GM18517 (cell line): ENCODE measurements at regions not wholly inside any gene's neighbourhood (a gene's known extent, or its start where the extent isn't known, plus 50 kb on each side); places are given as distances from the start of the nearest gene placed in this dataset.

Source experiments
- ATAC-seq: cut with Tn5 transposase; IDR thresholded peaks from one replicate; pipeline ENCODE4 v1.9.1; 2021; ENCODE audit warnings: mild to moderate bottlenecking, moderate library complexity; ENCODE audit not compliant: unreplicated experiment

DNA sequence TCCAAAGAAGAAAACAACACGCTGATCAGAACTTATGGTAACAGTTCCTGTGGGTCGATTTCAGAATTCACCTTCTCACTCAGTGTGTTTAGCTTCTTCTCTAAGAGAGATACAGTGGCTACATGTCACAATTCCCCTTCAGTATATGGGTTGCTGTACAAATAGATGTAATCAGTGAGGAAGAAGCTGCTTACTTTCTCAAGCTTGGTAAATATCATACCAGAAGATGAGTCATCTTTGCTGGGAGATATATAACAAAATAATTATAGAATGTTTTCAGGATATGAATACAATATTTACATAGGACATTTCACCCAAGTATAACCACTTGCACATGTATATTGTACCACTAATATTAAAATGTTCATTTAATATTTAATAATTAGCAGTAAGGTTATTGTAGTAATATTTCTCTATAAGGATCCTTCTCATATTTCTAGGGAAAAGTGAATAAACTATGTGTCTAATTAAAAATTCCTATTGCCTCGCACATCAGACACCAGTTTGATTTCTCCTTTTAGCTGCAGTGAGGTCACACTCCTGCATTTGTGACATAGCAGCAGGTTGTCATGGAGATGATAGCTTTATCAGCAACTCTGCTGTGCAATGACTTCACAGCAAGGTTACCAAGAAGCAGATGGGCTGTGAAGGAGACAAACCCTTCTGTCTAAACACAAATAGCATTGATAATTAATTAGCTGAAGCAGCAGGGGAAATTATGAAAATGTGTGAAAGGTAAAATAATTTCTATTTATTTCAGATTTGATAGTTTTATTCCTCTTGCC lies 211.4 kb downstream of the TUSC7 start:
- ATAC-seq = no peak

- ATAC-seq = no peak
Observed at GRCh38 chr3:116927918-116928317, 218.3 kb downstream of the TUSC7 start.

GRCh38 chr3:116929505-116930222 lies 220.1 kb downstream of the TUSC7 start:
- ATAC-seq = no peak

DNA sequence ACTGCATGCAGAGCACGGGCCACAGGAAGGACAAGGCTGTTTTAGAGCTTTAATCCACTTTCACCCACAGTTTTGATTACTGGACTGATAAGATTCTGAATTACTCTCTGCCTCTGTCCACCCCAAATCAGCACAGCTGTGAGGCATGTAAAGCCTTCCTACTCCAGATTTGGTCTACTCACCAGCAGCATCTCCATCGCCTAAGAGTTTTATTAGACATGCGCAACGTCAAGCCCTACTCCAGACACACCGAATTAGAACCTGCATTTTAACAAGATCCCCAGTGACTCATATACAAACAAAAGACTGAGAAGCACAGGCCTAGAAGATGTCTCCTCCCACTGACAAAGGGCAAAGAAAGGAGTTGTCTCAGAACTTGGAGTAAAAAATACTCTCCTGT lies 221.2 kb downstream of the TUSC7 start:
- ATAC-seq = no peak

DNA sequence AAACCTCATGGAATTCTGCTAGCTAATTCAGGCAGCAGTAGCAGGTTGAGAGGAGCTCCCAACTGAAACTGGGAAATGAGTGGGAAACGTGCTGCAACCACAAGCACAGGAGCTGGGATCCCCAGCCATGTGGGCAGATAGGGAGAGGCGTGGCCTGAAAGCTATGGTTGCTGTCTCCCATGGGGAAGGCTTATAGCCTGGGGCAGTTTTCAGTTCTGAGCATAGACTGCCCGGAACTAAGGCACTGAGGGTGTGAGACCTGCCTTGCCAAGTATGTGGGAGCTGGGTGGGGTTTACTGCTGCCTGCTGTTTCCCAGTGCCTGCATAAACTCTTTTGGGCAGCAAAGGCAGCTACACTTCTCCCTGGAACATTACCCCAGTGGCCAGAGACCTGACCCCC lies 229.5 kb downstream of the TUSC7 start:
- ATAC-seq = no peak

DNA sequence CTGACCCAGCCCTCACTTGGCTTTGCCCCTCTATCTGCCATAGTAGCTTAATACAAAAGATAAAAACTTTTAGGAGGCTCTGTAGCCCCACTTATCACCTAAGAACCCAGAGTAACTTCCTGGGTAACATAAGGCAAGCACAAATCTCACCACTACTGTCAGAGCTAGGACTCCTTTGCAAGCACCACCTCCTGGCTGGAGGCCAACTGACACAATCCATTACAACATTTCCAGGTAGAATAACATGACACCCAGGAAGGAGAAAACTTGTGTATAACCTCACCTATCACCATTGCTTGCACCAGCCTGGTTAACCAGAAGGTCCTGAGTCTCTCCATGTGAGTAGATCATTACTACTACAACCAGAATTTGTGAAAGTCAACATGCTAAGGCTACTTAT lies 230.0 kb downstream of the TUSC7 start:
- ATAC-seq = no peak

GRCh38 chr3:116940719-116941118 lies 231.1 kb downstream of the TUSC7 start:
- no peak for ATAC-seq

GRCh38 chr3:116946376-116946775 lies 236.8 kb downstream of the TUSC7 start:
- no peak for ATAC-seq

- ATAC-seq = no peak
Observed at GRCh38 chr3:116947148-116947547, 237.6 kb downstream of the TUSC7 start.

DNA sequence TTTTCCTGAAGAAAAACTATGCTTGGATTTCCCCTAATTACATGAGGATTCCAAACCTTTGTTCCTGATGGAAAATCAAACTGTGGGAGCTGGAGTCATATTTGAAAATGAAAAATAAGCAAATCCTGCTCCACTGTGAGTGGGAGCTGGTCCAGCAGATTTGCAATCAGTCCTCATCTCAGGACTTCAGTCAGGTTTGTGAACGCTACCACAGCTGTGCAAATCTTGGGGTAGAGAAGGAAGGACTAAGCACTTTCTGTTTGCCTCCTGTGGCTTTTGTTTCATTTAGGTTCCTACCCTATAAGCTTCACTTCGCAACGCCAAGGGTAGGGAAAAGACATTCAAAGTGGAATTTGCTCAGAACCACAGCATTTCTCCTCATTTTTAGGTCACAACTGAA lies 238.2 kb downstream of the TUSC7 start:
- ATAC-seq = no peak

DNA sequence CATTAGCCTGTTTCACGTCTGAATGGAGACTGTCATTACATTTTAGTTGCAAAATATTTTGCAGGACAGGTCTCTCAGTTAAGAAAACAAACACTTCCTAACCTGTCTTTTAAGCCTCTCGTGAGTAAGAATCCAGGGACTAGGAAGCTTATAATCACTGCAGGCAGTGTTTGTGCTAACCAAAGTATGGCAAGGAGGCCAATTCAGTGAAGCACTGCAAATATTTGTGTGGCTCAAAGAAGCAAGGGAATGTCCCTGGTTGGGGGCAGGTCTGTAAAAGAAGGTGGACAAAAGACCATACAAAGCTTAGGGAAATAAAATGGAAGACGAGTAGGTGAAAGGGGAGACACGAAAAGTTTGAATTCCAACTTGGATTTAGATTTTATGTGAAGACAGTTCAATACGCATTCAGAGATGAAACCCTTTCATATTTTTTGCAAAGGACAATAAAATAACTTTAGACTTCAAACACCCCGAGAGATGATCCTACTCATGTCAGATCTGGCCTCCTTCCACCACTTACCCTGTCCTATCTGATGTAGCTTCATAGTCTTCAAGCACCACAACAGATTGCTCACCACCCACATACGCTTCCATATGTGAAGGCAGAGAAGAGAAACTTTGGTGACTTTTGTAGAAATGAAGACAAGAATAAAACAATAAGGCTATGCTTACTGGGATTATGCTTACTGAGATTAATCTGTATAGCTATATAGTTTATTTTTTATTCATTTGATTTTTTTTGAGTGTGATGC lies 240.9 kb downstream of the TUSC7 start:
- no peak for ATAC-seq

DNA sequence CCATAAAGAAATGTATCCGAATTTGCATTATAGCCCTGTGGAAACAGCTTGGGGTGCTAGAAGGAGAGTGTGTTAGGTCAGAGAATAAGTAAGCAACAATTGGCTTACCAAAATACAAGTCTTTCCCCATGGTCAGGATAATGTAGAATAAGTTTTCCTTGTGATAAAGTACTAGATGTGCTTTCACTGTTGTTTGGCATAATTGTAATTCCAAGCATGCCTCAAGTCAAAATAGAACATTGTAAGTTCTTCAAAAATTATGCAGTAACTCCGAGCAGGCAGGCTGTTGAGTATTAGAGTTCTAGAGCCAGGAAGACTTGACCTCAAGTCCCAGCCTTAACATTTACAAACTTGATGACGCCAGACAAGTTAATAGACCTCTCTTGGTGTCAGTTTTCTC lies 242.0 kb downstream of the TUSC7 start:
- ATAC-seq = no peak

DNA sequence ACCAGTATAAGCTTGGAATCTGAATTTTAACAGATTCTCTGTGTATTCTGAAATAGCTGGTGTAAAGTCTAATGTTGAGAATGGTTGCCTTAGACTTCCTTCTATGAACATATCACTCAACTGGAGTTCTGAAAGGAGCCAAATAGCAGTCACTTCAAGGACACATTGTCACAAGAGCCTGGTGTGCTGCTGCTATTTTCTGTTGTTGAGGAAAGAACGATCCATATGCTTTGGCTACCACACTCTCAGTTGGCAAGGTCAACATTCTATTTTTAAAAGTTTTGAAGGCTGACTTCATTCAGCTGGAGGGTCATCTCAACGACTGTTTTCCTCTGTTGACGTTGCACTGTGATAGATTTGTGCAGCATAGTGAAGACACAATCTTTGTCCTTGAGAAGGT lies 248.7 kb downstream of the TUSC7 start:
- no peak for ATAC-seq

DNA sequence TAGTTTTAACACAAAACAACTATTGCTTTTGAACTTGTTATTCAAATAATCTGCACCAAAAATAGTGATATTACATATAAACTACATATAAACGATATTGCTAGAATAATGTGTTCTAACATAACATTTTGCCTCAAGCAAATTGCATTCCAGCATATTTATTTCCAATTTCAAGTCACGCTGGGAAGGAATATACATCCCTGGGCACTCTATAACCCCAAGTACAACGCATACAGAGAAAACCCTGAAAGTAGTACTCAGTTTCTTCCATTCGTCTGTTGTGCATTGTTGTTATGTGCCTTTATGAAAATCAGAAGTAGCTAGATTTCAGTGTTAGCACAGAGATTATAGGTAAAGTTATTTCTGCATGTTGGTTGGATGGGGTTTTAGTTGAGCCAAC lies 251.5 kb downstream of the TUSC7 start:
- ATAC-seq = no peak

DNA sequence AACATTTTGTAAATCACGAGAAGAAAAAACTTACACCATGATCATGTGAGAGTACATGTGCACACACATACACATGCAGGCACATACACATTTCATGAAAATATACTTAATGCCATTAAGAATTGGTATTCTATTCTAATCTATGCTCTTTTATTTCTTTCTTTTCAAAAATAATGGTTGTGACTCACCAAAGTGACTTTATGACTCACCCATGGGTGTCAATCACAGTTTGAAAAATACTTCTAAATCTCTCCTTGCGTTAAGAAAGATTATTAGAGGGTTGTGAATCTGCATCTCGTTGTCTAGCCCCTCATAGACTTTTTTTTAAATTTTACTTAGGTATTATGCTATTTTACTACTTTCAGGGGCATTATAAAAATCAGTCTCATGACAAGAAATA lies 254.2 kb downstream of the TUSC7 start:
- no peak for ATAC-seq

GRCh38 chr3:116966649-116967048 lies 257.1 kb downstream of the TUSC7 start:
- no peak for ATAC-seq

GRCh38 chr3:116969135-116969534 lies 259.6 kb downstream of the TUSC7 start:
- ATAC-seq = no peak

DNA sequence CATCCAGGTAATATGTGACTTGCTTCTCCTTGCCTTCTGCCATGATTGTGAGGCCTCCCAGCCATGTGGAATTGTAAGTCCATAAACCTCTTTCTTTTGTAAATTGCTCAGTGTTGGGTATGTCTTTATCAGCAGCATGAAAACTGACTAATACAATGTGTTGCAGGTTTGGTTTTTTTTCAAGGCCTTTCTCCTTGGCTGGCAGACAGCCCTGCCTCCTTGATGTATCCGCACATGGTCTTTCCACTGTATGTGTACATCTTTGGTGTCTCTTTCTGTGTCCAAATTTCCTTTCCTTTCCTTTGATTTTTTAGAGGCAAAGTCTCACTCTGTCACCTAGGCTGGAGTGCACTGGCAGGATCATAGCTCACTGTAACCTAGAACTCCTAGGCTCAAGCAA lies 260.1 kb downstream of the TUSC7 start:
- ATAC-seq = no peak

GRCh38 chr3:116971531-116971930 lies 262.0 kb downstream of the TUSC7 start:
- no peak for ATAC-seq

DNA sequence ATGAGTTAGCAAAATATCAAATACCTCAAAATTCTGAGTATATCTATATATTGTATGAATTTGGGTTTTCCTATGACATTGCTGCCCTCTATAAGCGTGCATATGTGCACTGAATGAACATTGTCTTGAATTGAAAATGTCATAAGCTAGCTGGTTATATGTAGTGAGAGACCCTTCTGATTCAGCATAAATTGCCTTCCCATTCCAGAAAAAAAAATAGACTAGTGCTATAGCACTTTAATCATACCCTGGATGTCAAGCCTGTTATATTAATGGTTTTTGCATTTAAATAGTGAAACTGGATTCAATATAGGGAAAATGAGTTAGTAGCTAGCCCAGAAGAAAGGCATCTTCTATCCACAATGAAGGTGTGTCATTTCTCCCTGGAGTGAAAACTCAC lies 265.1 kb downstream of the TUSC7 start:
- ATAC-seq = no peak

GRCh38 chr3:116977441-116977840 lies 267.9 kb downstream of the TUSC7 start:
- no peak for ATAC-seq

GRCh38 chr3:116980099-116980498 lies 270.5 kb downstream of the TUSC7 start:
- ATAC-seq = no peak
